DMS79 treated with DMSO at 0.1 percent for 48 hours (cell line): ENCODE measurements at regions not wholly inside any gene's neighbourhood (a gene's known extent, or its start where the extent isn't known, plus 50 kb on each side); places are given as distances from the start of the nearest gene placed in this dataset.
"Not testable (repeated sequence)": the region's sequence is repeated elsewhere in the genome, so short reads cannot be mapped to it uniquely, and the experiment has no call there.

Source experiments
- DNase-seq: peaks from one replicate; lab custom pipeline; 2025; lab: John Stamatoyannopoulos, UW

DNA sequence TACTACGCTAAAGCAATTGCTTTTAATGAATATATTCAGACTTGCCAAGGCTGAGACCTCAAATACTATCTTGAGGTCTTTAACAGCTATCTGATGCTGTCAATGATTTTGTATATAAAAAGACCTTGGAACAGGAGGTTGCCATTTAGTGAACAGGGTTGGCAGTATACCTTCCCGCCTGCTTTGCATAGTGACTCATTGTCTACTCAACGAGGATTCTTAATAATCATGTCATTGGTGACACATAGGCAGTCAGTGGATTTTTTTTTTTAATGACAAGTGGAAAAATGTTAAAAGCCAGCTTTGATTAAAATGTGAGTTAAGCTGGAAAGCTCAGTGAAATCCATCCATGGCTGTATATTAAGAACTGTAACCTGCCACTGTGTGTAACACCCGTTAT, 164.0 kb downstream of the ASMT start:
- DNase-seq = no peak

DNA sequence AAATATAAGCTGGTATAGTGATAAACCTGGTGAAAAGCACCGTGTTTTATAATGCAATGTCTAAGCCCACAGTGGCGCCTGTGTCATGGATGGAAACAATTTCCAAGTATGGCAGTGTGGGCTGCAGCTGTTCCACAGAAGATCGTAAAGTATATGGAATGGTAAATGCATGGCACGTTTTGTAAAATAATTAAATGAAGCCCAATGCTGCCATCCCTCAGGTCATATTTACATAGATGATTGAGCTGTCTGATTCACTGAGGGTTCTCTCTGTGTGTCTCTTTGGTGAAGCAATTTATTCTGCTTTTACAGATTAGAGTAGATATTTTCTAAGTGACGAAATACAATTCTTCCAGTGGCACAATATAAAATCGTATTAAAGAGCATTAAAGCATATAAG, 164.8 kb downstream of the ASMT start:
- DNase-seq = no peak

DNA sequence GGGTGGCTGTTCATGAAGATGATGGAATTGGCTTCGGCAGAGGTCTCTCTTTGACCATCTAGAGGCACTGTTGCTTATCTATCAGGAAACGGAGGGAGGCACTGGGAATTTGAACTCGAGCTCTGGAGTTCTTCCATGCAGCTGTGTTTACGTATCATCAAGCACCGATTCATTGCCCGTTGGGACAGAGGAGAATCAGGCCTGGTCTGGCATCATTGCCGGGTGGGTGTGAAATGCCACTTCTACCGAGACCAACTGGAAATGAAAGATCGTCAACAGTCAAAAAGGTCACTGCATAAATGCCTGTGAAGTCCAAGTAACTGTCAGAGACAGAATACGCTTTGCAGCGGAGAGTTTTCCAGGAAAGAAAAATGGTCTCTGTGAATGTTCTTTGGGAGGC, 166.9 kb downstream of the ASMT start:
- DNase-seq = no peak

DNA sequence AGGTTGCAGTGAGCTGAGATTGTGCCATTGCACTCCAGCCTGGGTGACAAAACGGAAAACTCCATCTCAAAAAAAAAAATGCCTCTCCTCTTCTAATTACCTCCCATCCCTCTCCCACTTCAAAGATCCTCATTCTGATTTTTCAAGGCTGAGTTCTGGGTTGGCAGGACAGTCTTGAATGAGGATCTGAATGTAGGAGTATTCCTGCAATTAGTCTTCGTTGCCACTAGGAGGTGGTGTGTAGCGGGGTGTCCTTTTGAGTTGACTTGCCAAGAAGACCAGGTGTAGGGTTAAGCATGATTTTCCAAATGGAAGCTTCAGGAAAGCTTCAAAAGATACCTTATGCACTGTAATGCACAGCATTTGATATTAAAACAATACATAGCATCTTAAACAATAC, 169.9 kb downstream of the ASMT start:
- DNase-seq = no peak

DNA sequence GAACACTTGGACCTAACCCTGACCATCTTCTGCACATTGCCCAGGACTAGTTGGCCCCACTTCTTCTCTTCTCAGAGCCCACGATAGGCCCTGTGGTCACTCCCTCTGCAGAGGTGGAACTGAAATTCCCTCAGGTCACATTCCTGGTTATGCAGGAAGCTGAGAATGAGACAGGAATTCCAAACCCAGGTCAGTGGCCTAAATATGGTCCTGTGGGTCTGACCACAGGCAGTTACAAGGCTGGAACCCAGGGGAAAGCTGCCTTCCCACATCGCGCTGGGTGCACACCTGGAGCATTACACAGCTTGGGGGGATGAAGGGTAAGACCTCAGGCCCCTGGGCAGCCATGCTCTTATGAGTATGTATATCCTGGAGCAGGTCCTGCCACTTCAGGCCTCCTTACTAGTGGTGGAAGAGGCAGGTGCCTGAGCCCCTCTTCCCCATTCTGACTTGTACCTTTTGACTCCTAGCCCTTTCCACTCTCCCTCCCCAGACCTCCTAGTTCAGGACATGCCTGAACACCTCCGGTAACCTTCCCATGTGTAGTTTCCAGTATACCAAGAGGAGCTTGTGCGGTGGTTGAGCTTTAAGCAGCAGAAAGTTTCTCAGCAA, 173.5 kb downstream of the ASMT start:
- DNase-seq = no peak

DNA sequence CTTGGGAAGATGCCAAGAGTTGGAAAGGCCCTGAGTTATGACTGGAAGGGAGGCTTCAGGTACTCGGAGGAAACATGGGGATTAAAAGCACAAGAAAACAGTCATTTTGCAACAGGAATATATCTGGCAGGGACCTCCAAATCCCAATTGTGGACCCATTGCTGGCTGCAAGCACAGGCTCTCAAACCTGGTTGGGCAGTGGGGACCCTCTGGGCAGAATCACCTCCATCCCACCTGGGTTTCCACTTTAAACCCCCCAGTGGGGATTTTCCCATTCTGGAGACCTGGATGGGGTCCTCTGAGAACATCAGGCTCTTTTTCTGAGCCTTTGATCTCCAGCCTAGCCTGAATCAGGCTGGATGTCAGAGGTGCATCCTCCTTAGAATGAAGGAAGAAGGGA, 177.8 kb downstream of the ASMT start:
- DNase-seq = no peak

DNA sequence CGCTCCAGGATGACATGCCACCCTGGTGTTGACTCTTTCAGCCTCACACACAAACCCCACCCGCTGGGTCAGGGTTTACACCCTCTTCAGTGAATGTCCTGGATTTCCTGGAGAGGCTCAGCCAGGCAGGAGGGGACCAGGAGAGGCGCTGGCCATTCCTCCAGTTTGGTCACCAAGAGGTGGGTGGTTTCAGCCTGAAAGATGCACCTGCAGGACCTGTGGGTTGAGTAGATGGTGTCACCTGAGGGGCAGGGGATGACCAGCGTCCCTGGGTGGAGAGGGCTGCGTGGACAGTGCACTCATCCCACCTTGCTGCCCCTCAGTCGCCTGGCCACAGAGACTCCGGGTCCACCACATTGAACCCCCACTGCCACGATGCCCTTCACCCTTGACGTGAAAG, 179.7 kb downstream of the ASMT start:
- DNase-seq = no peak

DNA sequence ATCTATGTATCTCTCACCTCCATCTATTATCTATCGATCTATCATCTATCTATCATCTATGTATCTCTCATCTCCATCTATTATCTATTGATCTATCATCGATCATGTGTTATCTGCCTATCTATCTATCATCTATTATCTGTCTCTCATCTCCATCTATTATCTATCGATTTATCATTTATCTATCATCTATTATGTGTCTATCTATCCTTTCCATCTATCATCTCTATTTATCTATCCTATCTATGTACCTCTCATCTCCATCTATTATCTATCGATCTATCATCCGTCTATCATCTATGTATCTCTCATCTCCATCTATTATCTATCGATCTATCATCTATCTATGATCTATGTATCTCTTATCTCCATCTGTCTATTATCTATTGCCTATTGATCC, 188.1 kb downstream of the ASMT start:
- no peak for DNase-seq

DNA sequence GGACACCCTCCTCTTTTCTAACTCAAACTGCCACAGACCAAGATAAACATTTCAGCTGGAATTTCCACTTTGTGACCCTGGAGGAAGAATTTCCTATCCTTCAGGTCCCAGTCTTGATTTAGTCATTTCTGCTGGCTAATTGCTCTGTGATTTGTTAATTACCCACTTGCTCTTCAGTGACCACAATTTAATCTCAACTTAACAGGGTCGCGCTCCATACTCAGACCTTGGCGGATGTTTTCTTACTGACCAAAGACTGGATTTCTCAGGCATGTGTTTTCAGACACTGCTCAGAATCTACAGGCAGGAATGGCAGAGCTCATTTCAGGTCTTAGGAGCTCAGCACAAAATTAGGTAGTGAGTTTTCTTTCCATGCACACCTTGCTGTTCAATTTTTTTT, 188.9 kb downstream of the ASMT start:
- no peak for DNase-seq

DNA sequence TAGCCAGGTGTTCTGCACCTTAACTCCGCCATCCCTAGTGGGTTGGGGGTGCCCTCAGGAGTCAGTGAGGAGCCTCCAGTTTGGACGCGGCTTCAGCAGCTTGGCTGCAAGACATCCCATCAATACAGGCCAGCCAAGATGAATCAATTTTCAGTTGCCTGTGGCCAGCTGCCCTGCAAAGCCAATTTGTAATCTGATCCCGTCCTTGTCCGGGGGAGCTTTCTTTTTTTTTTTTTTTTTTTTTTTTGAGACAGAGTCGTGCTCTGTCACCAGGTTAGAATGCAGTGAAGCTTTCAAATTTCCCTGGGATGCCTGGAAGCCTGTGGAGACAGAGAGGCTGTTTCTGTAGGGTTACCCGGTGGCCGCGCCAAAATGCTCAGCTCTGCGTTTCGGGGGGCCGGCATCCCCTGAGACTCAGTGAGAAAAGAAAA, 192.5 kb downstream of the ASMT start:
- DNase-seq = no peak

DNA sequence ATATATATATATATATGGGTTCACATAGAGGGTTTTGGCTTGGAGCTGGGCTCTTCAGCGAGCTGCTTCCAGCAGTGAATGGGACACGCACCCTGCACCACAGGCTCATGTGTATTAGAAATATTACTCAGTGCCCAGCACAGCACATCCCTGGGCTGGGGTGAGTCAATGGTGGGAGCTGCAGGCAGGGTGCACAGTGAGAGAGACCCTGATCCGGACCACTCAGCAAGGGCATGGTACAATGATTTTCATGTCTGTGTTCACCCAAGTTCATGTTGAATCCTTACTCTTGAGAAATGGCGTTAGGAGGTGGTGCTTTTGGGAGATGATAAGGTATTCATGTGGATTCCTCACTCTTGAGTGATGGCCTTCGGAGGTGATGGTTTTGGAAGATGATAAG, 194.7 kb downstream of the ASMT start:
- no peak for DNase-seq

DNA sequence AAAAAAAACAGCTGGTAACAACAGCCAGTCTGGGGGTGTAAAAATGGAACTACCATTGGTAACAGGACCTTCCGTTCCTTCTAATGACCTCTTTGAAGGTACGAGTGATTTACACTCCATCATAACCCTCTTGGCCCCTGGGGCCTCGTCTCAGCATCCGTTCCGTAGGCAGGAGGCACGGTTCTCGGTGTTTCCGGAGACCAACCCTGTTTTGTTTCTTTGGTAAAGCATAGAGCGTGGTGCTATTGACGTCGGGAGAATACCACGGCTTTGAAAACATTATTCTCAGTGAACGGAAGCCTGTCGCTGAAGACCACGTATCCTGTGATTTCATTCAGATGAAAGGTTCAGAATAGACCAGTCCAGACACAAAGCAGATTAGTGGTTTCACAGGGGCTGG, 198.9 kb downstream of the ASMT start:
- no peak for DNase-seq

DNA sequence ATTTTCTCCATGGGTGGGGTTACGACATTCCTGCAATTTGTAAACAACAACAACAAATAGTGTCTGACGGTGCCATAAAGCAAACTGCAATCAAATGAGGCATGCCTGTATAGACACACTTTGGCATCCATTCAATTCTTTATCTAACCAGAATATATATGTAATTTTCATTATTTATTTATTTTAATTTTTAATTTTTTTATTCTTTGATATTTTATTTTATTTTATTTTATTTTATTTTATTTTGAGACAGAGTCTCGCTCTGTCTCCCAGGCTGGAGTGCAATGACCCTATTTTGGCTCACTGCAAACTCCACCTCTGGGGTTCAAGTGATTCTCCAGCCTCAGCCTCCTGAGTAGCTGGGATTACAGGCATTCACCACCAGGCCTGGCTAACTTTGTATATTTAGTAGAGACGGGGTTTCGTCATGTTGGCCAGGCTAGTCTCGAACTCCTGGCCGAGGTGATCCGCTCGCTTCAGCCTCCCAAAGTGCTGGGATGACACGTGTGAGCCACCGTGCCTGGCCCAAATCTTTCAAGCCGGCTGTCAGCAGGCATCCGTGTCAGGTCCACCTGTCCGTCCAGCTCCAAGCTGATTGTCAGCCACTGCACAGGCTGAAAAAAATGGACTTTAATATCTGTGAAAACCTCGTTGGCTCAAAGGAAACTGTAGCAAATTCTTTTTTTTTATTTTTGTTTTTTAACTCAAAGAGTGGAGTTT, 200.8 kb downstream of the ASMT start:
- no peak for DNase-seq

DNA sequence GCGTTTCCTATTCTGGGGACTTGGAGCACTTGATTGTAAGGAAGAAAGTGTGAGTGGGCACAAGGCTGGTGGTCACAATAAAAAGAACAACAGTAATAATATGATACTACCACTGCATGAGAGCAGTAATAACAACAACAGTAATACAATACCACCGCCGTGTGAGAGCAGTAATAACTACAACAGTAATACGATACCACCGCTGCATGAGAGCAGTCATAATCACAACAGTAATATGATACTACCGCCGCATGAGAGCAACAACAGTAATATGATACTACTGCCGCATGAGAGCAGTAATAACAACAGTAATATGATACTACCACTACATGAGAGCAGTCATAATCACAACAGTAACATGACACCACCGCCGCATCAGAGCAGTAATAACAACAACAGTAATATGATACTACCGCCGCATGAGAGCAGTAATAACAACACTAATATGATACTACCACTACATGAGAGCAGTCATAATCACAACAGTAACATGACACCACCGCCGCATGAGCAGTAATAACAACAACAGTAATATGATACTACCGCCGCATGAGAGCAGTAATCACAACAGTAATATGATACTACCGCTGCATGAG, 201.6 kb downstream of the ASMT start:
- DNase-seq = not testable (repeated sequence)

DNA sequence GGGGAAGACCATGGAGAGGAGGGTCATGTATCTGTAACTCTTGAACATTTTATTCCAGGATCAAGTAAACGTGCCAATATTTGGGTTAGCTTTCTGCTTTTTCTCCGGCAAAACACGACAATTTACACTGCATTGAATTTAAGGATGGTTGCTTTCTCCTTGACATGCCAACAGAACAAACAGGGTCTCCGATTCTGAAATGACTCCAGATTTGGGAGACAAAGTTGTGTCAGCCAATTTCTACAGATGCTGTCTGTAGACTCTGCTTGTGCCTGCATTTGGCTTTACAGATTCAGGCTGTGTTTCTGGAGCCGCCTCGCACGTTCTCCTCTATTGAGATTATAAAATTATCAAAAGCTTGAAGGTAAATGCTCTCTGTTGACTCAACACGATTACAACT, 207.0 kb downstream of the ASMT start:
- DNase-seq = no peak

DNA sequence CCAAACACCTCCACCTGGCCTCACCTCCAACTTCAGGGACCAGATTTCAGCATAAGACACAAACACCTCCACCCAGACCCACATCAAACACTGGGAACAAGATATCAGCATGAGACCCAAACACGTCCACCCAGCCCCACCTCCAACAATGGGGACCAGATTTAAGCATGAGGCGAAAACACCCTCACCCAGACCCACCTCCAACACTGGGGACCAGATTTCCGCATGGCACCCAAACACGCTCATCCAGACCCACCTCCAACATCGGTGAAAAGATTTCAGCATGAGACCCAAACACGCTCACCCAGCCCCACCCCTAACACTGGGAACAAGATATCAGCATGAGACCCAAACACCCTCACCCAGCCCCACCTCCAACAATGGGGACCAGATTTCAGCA, 210.0 kb downstream of the ASMT start:
- DNase-seq = no peak

DNA sequence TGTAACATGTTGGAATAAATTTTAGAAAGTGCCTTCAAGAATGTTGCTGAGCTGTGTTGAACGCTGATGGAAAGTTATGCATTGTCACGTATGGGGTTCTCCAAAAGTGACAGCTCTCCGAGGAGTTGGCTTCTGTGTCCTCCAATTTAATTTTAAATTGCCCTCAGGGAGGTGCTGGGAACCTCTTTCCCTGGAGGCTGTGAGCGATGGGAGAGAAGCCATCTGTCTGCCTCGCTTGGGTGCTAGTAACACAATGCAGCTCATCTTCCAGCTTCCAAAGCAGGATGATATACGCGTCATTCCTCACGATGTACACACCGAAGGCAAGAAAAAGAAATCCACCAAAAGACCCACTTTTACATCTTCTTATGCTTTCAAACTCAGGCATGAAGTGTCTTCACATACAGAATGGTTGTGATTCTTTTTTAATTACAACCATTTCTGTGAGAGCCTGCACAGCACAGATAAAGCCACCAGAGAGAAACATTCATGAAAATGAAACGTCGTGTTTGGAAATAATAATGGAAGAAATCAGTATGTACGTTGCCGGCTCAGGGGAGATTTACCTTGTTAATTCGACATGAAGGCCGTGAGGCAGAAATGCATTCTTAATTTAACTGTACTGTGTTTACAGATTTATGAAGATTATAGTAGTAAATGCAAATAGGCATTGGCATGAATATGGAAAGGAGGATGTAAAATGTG, 218.9 kb downstream of the ASMT start:
- DNase-seq = no peak

DNA sequence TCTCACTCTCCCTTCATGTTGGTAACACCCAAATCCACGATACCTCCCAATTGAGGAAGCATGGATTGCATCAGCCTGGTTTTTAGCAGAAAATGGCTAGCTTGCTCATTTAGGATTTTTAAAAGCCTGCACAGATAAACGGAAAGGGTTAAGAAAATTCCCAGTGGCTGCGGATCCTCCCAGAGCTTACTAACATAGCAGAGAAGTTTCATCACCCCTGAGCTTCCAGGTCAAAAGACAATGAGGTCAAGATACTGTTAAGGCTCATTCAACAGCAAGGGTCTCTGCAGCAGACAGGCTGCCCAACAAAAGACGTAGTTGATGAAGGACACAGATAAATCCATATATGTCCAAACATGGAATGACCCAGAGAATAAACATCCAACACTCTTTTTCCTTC, 220.2 kb downstream of the ASMT start:
- no peak for DNase-seq

DNA sequence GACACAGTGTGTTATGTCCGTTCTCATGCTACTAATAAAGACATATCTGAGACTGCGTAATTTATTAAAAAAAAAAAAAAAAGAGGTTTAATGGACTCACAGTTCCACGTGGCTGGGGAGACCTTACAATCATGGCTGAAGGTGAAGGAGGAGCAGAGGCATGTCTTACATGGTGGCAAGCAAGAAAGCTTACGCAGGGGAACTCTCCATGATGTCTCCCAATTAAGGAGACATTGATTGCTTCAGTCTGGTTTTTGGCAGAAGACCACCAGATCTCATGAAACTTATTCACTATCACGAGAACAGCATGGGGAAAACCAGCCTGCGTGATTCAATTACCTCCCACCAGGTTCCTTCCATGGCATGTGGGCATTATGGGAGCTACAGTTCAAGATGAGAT, 221.8 kb downstream of the ASMT start:
- DNase-seq = no peak

DNA sequence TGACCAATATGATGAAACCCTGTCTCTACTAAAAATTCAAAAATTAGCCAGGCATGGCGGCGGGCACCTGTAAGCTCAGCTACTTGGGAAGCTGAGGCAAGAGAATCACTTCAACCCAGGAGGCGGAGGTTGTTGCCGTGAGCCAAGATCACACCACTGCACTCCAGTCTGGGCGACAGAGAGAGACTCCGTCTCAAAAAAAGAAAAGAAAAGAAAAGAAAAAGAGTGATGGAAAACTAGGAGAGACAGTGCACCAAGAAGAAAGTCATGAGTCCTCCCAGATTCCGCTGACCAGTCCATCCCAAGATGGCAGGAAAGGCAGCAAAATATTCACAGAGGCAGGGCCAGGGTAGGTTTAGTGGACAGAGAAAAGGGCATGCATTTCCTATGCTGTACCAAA, 226.9 kb downstream of the ASMT start:
- DNase-seq = no peak

DNA sequence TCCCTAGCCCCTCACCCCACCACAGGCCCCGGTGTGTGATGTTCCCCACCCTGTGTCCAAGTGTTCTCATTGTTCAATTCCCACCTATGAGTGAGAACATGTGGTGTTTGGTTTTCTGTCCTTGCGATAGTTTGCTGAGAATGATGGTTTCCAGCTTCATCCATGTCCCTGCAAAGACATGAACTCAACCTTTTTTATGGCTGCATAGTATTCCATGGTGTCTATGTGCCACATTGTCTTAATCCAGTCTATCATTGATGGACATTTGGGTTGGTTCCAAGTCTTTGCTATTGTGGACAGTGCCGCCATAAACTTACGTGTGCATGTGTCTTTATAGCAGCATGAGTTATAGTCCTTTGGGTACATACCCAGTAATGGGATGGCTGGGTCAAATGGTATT, 232.1 kb downstream of the ASMT start:
- not testable (repeated sequence) for DNase-seq

DNA sequence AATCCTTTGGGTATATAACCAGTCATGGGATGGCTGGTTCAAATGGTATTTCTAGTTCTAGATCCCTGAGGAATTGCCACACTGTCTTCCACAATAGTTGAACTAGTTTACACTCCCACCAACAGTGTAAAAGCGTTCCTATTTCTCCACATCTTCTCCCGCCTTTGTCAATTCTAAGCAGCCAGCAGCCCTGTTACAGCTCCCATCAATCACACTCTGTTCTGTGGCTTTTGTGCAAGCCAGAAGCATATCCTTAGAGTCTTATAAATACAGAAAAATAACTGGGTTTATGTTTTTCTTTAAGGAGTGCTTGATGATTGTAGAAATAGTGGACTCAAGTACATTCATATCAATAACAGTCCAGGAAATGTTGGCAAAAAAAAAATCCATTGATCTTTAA, 232.9 kb downstream of the ASMT start:
- not testable (repeated sequence) for DNase-seq

DNA sequence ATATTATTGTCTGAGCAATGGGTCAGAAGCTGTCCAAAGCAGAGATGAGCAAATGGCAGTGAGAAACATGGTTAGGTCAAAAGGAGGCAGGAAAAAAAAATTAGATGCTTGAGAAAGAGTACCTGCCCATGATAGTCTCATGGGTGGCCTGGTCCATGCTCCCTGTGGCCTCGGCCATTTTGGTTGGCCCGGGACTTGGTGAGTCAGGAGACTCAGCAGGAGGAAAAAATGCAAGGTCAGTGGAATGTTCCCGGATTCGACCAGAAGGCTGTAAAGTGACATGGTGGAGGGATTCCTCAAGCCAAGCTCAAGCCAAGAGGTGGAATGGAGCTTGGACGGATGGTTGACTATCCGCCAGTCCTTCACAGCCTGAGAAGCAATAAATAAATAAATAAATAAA, 236.7 kb downstream of the ASMT start:
- DNase-seq = no peak
